ENCODE measurements at regions not wholly inside any gene's neighbourhood (a gene's known extent, or its start where the extent isn't known, plus 50 kb on each side); places are given as distances from the start of the nearest gene placed in this dataset.

- DNase-seq (ENCODE audit: insufficient read length, low spot score) (no peak), FAIRE-seq (no peak)
- TF ChIP-seq POLR2A (IDR thresholded peaks at IDR 0.05; ENCODE audit: low read depth, low read length): no peak
Observed at GRCh38 chr12:16949871-16950667, 344.1 kb upstream of the LMO3 start.

GRCh38 chr12:16949371-16949770, 343.4 kb upstream of the LMO3 start:
- no peak for TF ChIP-seq POLR2A (IDR thresholded peaks at IDR 0.05; ENCODE audit: low read depth, low read length)
- FAIRE-seq (no peak), DNase-seq (ENCODE audit: insufficient read length, low spot score) (no peak)

- FAIRE-seq (no peak), DNase-seq (ENCODE audit: insufficient read length, low spot score) (no peak)
- TF ChIP-seq POLR2A (IDR thresholded peaks at IDR 0.05; ENCODE audit: low read depth, low read length): no peak
Observed at GRCh38 chr12:16946704-16947103, 340.7 kb upstream of the LMO3 start.

GRCh38 chr12:16939871-16940306, 333.9 kb upstream of the LMO3 start:
- peak; percentile 95 for FAIRE-seq
- TF ChIP-seq POLR2A (IDR thresholded peaks at IDR 0.05; ENCODE audit: low read depth, low read length): no peak
- DNase-seq (ENCODE audit: insufficient read length, low spot score): peak; percentile 19

GRCh38 chr12:16927259-16927658, 321.3 kb upstream of the LMO3 start:
- no peak for TF ChIP-seq POLR2A (IDR thresholded peaks at IDR 0.05; ENCODE audit: low read depth, low read length)
- DNase-seq (ENCODE audit: insufficient read length, low spot score) (no peak), FAIRE-seq (no peak)

- FAIRE-seq (no peak), DNase-seq (ENCODE audit: insufficient read length, low spot score) (no peak)
- no peak for TF ChIP-seq POLR2A (IDR thresholded peaks at IDR 0.05; ENCODE audit: low read depth, low read length)
Observed at GRCh38 chr12:16920451-16920850, 314.5 kb upstream of the LMO3 start.

GRCh38 chr12:16919551-16919950, 313.6 kb upstream of the LMO3 start:
- TF ChIP-seq POLR2A (IDR thresholded peaks at IDR 0.05; ENCODE audit: low read depth, low read length): no peak
- DNase-seq (ENCODE audit: insufficient read length, low spot score) (no peak), FAIRE-seq (no peak)

- FAIRE-seq: no peak
- DNase-seq (ENCODE audit: insufficient read length, low spot score): no peak
- TF ChIP-seq POLR2A (IDR thresholded peaks at IDR 0.05; ENCODE audit: low read depth, low read length): no peak
Observed at GRCh38 chr12:16914853-16915252, 308.9 kb upstream of the LMO3 start.

GRCh38 chr12:16913832-16914490, 308.0 kb upstream of the LMO3 start:
- DNase-seq (ENCODE audit: insufficient read length, low spot score) (no peak), FAIRE-seq (no peak)
- no peak for TF ChIP-seq POLR2A (IDR thresholded peaks at IDR 0.05; ENCODE audit: low read depth, low read length)

GRCh38 chr12:16901946-16902345, 296.0 kb upstream of the LMO3 start:
- DNase-seq (ENCODE audit: insufficient read length, low spot score): no peak
- TF ChIP-seq POLR2A (IDR thresholded peaks at IDR 0.05; ENCODE audit: low read depth, low read length): no peak
- no peak for FAIRE-seq

GRCh38 chr12:16893426-16893825, 287.5 kb upstream of the LMO3 start:
- DNase-seq (ENCODE audit: insufficient read length, low spot score) (no peak), FAIRE-seq (no peak)
- TF ChIP-seq POLR2A (IDR thresholded peaks at IDR 0.05; ENCODE audit: low read depth, low read length): no peak

GRCh38 chr12:16891673-16892072, 285.7 kb upstream of the LMO3 start:
- FAIRE-seq (no peak), DNase-seq (ENCODE audit: insufficient read length, low spot score) (no peak)
- no peak for TF ChIP-seq POLR2A (IDR thresholded peaks at IDR 0.05; ENCODE audit: low read depth, low read length)

- DNase-seq (ENCODE audit: insufficient read length, low spot score) (no peak), FAIRE-seq (no peak)
- no peak for TF ChIP-seq POLR2A (IDR thresholded peaks at IDR 0.05; ENCODE audit: low read depth, low read length)
Observed at GRCh38 chr12:16884819-16885218, 278.9 kb upstream of the LMO3 start.

- DNase-seq (ENCODE audit: insufficient read length, low spot score): no peak
- no peak for FAIRE-seq
- TF ChIP-seq POLR2A (IDR thresholded peaks at IDR 0.05; ENCODE audit: low read depth, low read length): no peak
Observed at GRCh38 chr12:16884056-16884455, 278.1 kb upstream of the LMO3 start.

GRCh38 chr12:16881986-16882570, 276.1 kb upstream of the LMO3 start:
- no peak for TF ChIP-seq POLR2A (IDR thresholded peaks at IDR 0.05; ENCODE audit: low read depth, low read length)
- DNase-seq (ENCODE audit: insufficient read length, low spot score) (no peak), FAIRE-seq (no peak)
